ENCODE measurements at regions not wholly inside any gene's neighbourhood (a gene's known extent, or its start where the extent isn't known, plus 50 kb on each side); places are given as distances from the start of the nearest gene placed in this dataset.

- Histone ChIP-seq H3K79me2 (ENCODE audit: control insufficient read depth, insufficient read depth, low read length) (no peaks in the 10 kb centered on the region), H3K9me3 (ENCODE audit: control extremely low read depth in 1 of 3, control insufficient read depth in 2 of 3, insufficient read depth in 1 of 3, low read length in 2 of 3) (no peaks in the 10 kb centered on the region), H3K9ac (ENCODE audit: low read length) (no peak overlapping the region), H3K27ac (ENCODE audit: low read length in 2 of 2) (no peak overlapping the region), H3K4me2 (replicated peaks; ENCODE audit: low read depth, low read length, poor library complexity, severe bottlenecking) (no peak overlapping the region), H3K27me3 (replicated peaks in 1 of 4; ENCODE audit: control extremely low read depth in 1 of 4, control insufficient read depth in 3 of 4, insufficient read depth in 4 of 4, low read length in 3 of 4) (no peaks in the 10 kb centered on the region), H3K4me1 (ENCODE audit: control insufficient read depth in 2 of 2, insufficient read depth in 2 of 2, low read length in 2 of 2) (no peaks in the 10 kb centered on the region), H3K4me3 (ENCODE audit: control extremely low read depth in 1 of 5, extremely low read depth in 1 of 5, insufficient read depth in 1 of 5, low read depth in 2 of 5, low read length in 4 of 5) (no peak overlapping the region), H3K36me3 (replicated peaks in 1 of 2; ENCODE audit: control extremely low read depth in 1 of 2, control insufficient read depth in 1 of 2, extremely low read depth in 1 of 2, insufficient read depth in 2 of 2, low read length in 1 of 2) (no peaks in the 10 kb centered on the region), H4K20me1 (ENCODE audit: control insufficient read depth, insufficient read depth, low read length, poor library complexity, severe bottlenecking) (no peaks in the 10 kb centered on the region), H2AFZ (ENCODE audit: insufficient read depth, low read depth, low read length, poor library complexity, severe bottlenecking) (no peak overlapping the region)
- no peaks in the 10 kb centered on the region for H3K27me3 Mint-ChIP-seq
- intact Hi-C loops (cut with micrococcal nuclease), result no loop called here
- no CpG with 5 or more reads among the region's 3 CpGs for WGBS (ENCODE audit: insufficient coverage)
- ChIA-PET CTCF (no interaction called here), POLR2A (no interaction called here)
- ATAC-seq (ENCODE audit: low read depth), result no peak
- H3K27ac Mint-ChIP-seq, result no peak overlapping the region
- H3K9me3 Mint-ChIP-seq (ENCODE audit: insufficient read depth), result no peaks in the 10 kb centered on the region
- no peaks in the 10 kb centered on the region for H3K4me1 Mint-ChIP-seq
- DNase-seq, result no peak
- TF ChIP-seq CTCF (IDR thresholded peaks at IDR 0.05), result no peak
- TF ChIP-seq EZH2 (IDR thresholded peaks at IDR 0.05; ENCODE audit: borderline replicate concordance, insufficient read depth, low read depth, low read length, poor library complexity, severe bottlenecking), result no peak
- H3K4me3 Mint-ChIP-seq, result no peak overlapping the region
Observed at GRCh38 chr12:59075141-59075540, 154.8 kb upstream of the LRIG3 start.

GRCh38 chr12:59070322-59070933 lies 150.1 kb upstream of the LRIG3 start:
- TF ChIP-seq EZH2 (IDR thresholded peaks at IDR 0.05; ENCODE audit: borderline replicate concordance, insufficient read depth, low read depth, low read length, poor library complexity, severe bottlenecking) (no peak), CTCF (IDR thresholded peaks at IDR 0.05) (no peak)
- Histone ChIP-seq H3K9me3 (ENCODE audit: control extremely low read depth in 1 of 3, control insufficient read depth in 2 of 3, insufficient read depth in 1 of 3, low read length in 2 of 3) (no peaks in the 10 kb centered on the region), H2AFZ (ENCODE audit: insufficient read depth, low read depth, low read length, poor library complexity, severe bottlenecking) (no peak overlapping the region), H3K9ac (ENCODE audit: low read length) (no peak overlapping the region), H3K27ac (ENCODE audit: low read length in 2 of 2) (no peak overlapping the region), H3K36me3 (replicated peaks in 1 of 2; ENCODE audit: control extremely low read depth in 1 of 2, control insufficient read depth in 1 of 2, extremely low read depth in 1 of 2, insufficient read depth in 2 of 2, low read length in 1 of 2) (no peaks in the 10 kb centered on the region), H3K79me2 (ENCODE audit: control insufficient read depth, insufficient read depth, low read length) (no peaks in the 10 kb centered on the region), H3K4me2 (replicated peaks; ENCODE audit: low read depth, low read length, poor library complexity, severe bottlenecking) (no peak overlapping the region), H3K4me3 (ENCODE audit: control extremely low read depth in 1 of 5, extremely low read depth in 1 of 5, insufficient read depth in 1 of 5, low read depth in 2 of 5, low read length in 4 of 5) (no peak overlapping the region), H3K4me1 (ENCODE audit: control insufficient read depth in 2 of 2, insufficient read depth in 2 of 2, low read length in 2 of 2) (no peaks in the 10 kb centered on the region), H3K27me3 (replicated peaks in 1 of 4; ENCODE audit: control extremely low read depth in 1 of 4, control insufficient read depth in 3 of 4, insufficient read depth in 4 of 4, low read length in 3 of 4) (no peaks in the 10 kb centered on the region), H4K20me1 (ENCODE audit: control insufficient read depth, insufficient read depth, low read length, poor library complexity, severe bottlenecking) (no peaks in the 10 kb centered on the region)
- H3K9me3 Mint-ChIP-seq (ENCODE audit: insufficient read depth), result no peaks in the 10 kb centered on the region
- ChIA-PET POLR2A (no interaction called here), CTCF (no interaction called here)
- DNase-seq (no peak), ATAC-seq (ENCODE audit: low read depth) (no peak)
- intact Hi-C loops (cut with micrococcal nuclease), result no loop called here
- no peak overlapping the region for H3K4me3 Mint-ChIP-seq
- H3K27me3 Mint-ChIP-seq, result no peaks in the 10 kb centered on the region
- no peak overlapping the region for H3K27ac Mint-ChIP-seq
- no peaks in the 10 kb centered on the region for H3K4me1 Mint-ChIP-seq
- no CpG with 5 or more reads among the region's 3 CpGs for WGBS (ENCODE audit: insufficient coverage)

Data from B cell (primary cell).